ENCODE measurements at regions not wholly inside any gene's neighbourhood (a gene's known extent, or its start where the extent isn't known, plus 50 kb on each side); places are given as distances from the start of the nearest gene placed in this dataset.
"Not testable (repeated sequence)": the region's sequence is repeated elsewhere in the genome, so short reads cannot be mapped to it uniquely, and the experiment has no call there.

DNA sequence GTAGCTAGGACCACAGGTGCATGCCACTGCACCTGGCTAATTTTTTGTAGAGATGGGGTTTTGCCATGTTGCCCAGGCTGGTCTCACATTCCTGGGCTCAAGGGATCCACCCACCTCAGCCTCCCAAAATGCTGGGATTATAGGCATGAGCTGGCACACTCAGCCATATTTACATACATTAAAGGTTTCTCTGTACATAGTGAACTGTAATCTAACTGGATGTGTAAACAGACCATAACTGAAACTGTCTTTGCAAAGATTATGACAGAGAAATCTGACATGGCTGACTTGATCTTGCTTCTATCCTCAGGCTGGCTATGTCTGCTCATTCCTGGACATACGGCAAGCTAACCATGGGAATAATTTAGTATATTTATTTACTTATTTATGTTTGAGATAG is 139.2 kb upstream of the XPO1 start:
- DNase-seq (ENCODE audit: low spot score): no peak

DNA sequence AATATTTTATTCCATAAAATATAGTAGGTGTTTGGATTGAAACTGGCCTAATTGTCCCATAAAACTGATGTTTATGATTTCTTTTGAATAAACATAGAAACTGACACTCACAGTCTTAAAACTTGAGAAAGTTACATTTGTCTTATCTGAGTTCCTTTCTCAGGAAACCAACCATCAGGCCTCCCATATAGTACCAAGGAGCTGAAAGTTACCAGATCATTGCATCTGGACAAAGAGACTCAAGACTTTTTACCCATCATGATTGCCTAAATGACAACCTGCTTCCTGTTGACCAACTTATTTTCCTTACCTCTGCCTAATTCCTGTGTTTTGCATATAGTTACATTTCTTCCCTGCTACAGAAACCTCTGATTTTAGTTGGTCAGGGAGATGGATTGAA is 137.0 kb upstream of the XPO1 start:
- DNase-seq (ENCODE audit: low spot score): no peak

DNA sequence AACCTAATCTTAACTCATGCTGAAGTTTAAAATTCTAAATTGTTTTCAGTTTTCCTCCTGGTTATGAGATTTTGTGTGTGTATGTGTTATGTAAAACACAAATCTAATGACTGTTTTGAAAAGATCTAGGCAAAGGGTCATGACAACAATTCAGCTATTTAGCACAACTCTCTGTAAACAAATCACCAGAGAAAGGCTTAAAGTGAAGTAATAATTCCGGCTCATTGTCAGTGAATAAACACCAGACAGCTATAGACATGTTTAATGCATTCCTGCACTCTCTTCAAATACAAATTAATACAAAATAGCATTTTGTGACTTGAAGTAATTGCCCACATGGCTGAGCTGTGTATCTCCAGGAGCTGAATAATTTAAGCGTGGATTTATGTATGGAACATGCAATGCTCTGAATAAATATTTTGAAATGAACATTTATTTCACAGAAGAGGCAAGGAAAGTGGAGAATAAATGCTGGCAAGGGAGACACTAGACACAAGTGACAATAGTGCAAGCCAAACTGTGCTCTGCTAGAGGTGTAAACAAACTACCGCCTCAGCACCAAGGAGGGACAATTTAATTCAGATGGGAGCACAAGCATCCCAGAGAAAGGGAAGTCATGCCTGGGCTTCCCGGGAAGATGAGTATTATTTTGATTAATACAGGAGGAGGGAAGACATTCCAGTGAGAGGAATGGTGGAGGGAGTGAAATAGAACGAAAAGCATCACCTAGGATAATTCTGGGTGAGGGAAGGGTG is 133.6 kb upstream of the XPO1 start:
- no peak for DNase-seq (ENCODE audit: low spot score)

DNA sequence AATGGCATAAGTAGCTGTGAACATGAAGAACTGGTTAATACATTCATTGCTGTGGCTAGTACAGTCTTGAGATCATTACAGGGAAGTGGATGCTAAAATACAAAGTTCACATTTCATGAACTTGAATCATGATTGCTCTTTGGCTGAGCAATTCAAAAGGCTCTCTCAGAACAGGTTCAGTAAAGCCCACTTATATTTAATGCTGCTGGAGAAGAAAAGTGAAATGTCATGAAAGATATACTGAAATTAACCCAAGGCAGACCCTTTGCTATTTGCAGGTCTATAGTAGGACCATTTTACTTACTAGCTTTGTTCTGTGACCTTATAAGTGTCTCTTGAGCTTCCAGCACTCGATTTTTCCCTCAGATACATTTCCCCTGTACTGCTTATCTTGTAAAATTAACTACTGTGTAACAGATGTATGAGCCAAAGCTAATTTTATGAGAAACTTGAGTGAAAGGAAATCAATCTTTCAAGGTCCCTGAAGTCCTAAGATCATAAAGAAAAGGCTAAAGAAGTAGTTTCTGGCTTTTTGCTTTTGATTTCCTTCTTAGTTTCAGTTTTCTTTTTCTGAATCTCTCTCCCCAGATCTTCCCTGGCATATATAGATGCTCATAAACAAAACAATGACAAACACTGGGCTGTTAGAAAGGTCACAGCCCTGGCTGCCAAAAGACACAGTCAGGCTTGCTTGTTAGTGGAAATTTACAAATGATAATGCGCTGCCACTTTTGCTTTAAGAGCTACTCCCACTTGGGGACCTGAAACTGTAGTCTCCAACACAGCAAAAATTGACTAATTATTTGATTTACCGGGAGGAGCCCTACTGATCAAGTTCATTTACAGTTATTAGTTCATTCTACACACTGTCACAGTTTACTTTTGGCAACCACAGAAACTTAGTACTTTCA is 132.7 kb upstream of the XPO1 start:
- DNase-seq (ENCODE audit: low spot score): no peak

- DNase-seq (ENCODE audit: low spot score): no peak
Measured at GRCh38 chr2:61664190-61664589, 126.0 kb upstream of the XPO1 start.

DNA sequence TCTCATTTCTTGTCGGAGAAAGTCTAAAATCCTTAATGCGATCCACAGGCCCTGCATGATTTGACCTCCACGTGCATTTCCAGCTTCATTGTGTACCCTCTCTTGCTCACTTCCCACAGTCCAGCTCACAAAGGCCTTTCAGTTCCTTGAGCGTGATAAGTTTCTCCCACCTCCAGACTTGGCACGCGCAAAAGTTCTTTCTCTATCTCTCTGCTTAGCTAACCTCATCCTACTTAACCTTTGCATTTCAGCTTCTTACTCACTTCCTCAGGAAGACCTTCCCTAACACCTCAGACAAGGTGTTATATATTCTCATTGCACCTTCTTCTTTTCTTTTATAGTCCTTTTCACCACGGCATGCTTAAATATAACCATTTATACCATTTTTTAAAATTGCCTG is 124.8 kb upstream of the XPO1 start:
- no peak for DNase-seq (ENCODE audit: low spot score)

GRCh38 chr2:61660511-61661388 is 122.6 kb upstream of the XPO1 start:
- DNase-seq (ENCODE audit: low spot score): no peak

DNA sequence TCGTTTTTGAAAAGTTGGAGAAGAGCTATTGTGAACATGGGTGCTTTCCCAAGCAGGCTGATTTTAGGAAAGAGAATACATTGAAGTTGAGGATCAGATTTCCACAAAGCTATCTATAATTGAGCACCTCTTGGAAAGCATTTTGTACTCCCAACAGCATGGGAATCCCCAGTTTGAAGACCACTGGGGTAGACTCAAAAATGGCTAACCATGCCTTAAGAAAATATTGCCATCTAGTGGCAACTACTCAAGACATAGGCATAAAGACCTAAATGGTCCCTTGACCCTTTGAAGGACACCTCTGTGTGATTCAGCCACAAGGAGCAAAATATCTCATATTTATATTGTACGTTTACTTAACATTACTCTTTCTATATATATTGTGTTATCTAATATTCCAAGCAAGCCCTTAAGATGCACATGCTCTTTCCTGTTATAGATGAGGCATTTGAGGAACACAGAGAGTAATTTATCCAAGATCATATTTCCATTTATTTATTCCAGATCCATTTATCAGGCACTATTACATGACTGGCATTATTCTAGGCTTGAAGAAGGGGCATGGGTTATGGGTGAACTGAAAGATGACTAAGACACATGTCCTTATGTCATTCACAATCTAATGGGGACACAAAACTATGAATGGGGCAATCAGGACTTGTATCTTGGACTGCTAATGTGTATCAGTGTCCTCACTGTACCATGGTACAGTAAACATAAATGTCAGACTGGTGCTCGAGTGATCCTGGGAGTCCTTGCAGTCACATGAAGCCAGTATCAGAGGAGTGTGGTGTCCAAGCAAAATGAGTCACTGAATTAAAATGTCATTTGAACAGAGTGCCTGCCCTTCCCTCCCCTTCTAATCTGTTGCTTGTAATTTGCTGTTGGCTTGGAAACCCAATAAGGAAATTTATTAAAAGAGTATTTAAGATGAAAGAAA is 121.0 kb upstream of the XPO1 start:
- DNase-seq (ENCODE audit: low spot score): no peak

DNA sequence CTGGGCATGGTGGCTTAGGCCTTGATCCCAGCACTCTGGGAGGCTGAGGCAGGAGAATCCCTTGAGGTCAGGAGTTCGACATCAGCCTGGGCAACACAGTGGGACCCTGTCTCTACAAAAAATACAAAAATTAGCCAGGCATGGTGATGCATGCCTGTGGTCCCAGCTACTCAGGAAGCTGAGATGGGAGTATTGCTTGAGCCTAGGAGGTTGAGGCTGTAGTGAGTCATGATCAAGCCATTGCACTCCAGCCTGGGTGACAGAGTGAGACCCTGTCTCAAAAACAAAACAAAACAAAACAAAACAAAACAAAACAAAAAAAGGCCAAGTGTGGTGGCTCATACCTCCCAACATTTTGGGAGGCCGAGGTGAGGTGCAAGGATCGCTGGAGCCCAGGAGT is 111.8 kb upstream of the XPO1 start:
- not testable (repeated sequence) for DNase-seq (ENCODE audit: low spot score)

GRCh38 chr2:61649021-61649420 is 110.9 kb upstream of the XPO1 start:
- DNase-seq (ENCODE audit: low spot score): no peak

GRCh38 chr2:61647044-61647443 is 108.9 kb upstream of the XPO1 start:
- DNase-seq (ENCODE audit: low spot score): no peak

- DNase-seq (ENCODE audit: low spot score): no peak
Measured at GRCh38 chr2:61645911-61646310, 107.8 kb upstream of the XPO1 start.

- not testable (repeated sequence) for DNase-seq (ENCODE audit: low spot score)
Measured at GRCh38 chr2:61643153-61643552, 105.0 kb upstream of the XPO1 start.

GRCh38 chr2:61640406-61640805 is 102.2 kb upstream of the XPO1 start:
- DNase-seq (ENCODE audit: low spot score): no peak

GRCh38 chr2:61639721-61640120 is 101.6 kb upstream of the XPO1 start:
- no peak for DNase-seq (ENCODE audit: low spot score)

DNA sequence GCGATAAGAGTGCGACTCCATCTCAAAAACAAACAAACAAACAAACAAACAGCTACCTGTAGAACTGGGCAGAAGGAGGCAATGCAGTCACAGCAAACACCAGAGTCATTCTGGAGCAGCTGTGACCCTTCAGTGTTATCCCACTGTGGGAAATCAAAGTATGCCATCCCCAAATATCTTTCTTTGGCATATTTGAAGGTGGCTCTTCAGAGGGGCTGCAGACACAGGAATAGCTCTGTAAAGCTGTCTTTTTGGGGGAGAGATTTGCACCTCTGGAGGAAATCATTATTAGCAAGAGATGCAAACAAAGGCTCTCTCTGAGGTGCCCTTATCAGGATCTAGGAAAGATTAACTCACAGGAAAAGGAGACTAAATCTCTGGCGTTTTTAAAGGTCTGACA is 98.5 kb upstream of the XPO1 start:
- no peak for DNase-seq (ENCODE audit: low spot score)

GRCh38 chr2:61634512-61634911 is 96.4 kb upstream of the XPO1 start:
- no peak for DNase-seq (ENCODE audit: low spot score)

- no peak for DNase-seq (ENCODE audit: low spot score)
Measured at GRCh38 chr2:61633250-61633649, 95.1 kb upstream of the XPO1 start.

DNA sequence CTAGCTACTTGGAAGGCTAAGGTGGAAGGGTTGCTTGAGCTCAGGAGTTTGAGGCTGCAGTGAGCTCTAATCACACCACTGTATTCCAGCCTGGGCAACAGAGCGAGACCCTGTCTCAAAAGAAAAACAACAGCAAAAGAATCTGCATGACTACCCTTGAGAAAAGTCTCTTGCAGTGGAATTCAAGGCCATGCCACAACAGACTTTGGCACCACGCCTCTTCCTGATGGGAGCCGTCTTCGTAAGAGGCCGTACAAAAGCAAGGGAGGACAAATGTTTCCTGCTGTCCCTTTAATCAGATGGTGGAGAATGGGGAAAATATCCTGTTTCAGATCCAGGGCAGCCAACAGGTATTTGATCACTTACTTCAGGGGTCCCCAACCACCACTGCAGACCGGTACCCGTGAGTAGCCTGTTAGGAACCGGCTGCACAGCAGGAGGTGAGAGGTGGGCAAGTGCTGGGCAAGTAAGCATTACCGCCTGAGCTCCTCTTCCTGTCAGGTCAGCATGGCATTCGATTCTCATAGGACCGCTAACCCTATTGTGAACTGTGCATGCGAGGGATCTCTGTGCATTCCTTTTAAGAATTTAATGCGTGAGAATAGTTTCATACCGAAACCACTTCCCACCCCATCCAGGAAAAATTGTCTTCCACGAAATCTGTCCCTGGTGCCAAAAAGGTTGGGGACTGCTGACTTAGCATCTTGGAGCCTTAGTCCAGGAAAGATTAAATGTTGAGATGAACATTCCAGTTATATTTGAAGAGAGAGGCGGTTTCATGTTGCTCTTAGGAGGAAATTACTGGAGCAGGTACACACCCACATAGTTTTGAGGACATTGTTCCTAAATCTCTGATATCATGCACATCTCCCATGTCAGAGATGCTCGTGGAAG is 94.4 kb upstream of the XPO1 start:
- DNase-seq (ENCODE audit: low spot score): no peak

- no peak for DNase-seq (ENCODE audit: low spot score)
Measured at GRCh38 chr2:61631321-61631720, 93.2 kb upstream of the XPO1 start.

All from ureter (tissue), 1 donor.